Activated CD8-positive, alpha-beta memory T cell treated with anti-CD3 and anti-CD28 coated beads, Interleukin-2, amount 50 U/mL, for 48 hours (primary cell): ENCODE measurements at regions not wholly inside any gene's neighbourhood (a gene's known extent, or its start where the extent isn't known, plus 50 kb on each side); places are given as distances from the start of the nearest gene placed in this dataset.

Experiments
- DNase-seq: peaks from one replicate; pipeline ENCODE4 v3.0.0-alpha.2; 2020

- no peak for DNase-seq
Observed at GRCh38 chr2:226002438-226002837, 602.9 kb downstream of the NYAP2 start.

- no peak for DNase-seq
Observed at GRCh38 chr2:226001716-226002115, 602.2 kb downstream of the NYAP2 start.

GRCh38 chr2:225999692-226000091 lies 600.2 kb downstream of the NYAP2 start:
- DNase-seq = no peak

GRCh38 chr2:225998653-225999052 lies 599.1 kb downstream of the NYAP2 start:
- no peak for DNase-seq

- DNase-seq = no peak
Observed at GRCh38 chr2:225998116-225998515, 598.6 kb downstream of the NYAP2 start.

- no peak for DNase-seq
Observed at GRCh38 chr2:225996462-225996828, 596.9 kb downstream of the NYAP2 start.

- no peak for DNase-seq
Observed at GRCh38 chr2:225995796-225996461, 596.4 kb downstream of the NYAP2 start.

- DNase-seq = no peak
Observed at GRCh38 chr2:225994748-225995405, 595.4 kb downstream of the NYAP2 start.

- DNase-seq = no peak
Observed at GRCh38 chr2:225993430-225993829, 593.9 kb downstream of the NYAP2 start.

GRCh38 chr2:225989809-225990208 lies 590.3 kb downstream of the NYAP2 start:
- DNase-seq = no peak

GRCh38 chr2:225980372-225980771 lies 580.9 kb downstream of the NYAP2 start:
- no peak for DNase-seq

GRCh38 chr2:225971433-225971832 lies 571.9 kb downstream of the NYAP2 start:
- DNase-seq = no peak

- no peak for DNase-seq
Observed at GRCh38 chr2:225948903-225949302, 549.4 kb downstream of the NYAP2 start.

- no peak for DNase-seq
Observed at GRCh38 chr2:225938991-225939390, 539.5 kb downstream of the NYAP2 start.

GRCh38 chr2:225937625-225938187 lies 538.2 kb downstream of the NYAP2 start:
- no peak for DNase-seq

- DNase-seq = no peak
Observed at GRCh38 chr2:225932811-225933413, 533.4 kb downstream of the NYAP2 start.

- DNase-seq = no peak
Observed at GRCh38 chr2:225930687-225931086, 531.2 kb downstream of the NYAP2 start.

GRCh38 chr2:225920621-225921220 lies 521.2 kb downstream of the NYAP2 start:
- no peak for DNase-seq

- no peak for DNase-seq
Observed at GRCh38 chr2:225916692-225917091, 517.2 kb downstream of the NYAP2 start.

- no peak for DNase-seq
Observed at GRCh38 chr2:225911019-225911418, 511.5 kb downstream of the NYAP2 start.

GRCh38 chr2:225895126-225895525 lies 495.6 kb downstream of the NYAP2 start:
- DNase-seq = no peak

- no peak for DNase-seq
Observed at GRCh38 chr2:225894236-225894980, 494.9 kb downstream of the NYAP2 start.

GRCh38 chr2:225893151-225893550 lies 493.6 kb downstream of the NYAP2 start:
- no peak for DNase-seq
